GM08714 (cell line): ENCODE measurements at regions not wholly inside any gene's neighbourhood (a gene's known extent, or its start where the extent isn't known, plus 50 kb on each side); places are given as distances from the start of the nearest gene placed in this dataset.

Experiments used
- H3K4me3 ChIP-seq: fragments of 200-500 bp; sonication (Bioruptor generic); 2 replicates; pipeline ENCODE4 v1.5.1; 2014; ENCODE audit warnings: mild to moderate bottlenecking, low read length, inconsistent platforms
- ZNF274 ChIP-seq: IDR thresholded peaks from 2 replicates; pipeline ENCODE4 v1.6.1; 2012; ENCODE audit warnings: mild to moderate bottlenecking, low read depth, low read length

GRCh38 chr1:189524501-189524900 lies 953.2 kb downstream of the BRINP3 start:
- TF ChIP-seq ZNF274 = no peak
- H3K4me3 ChIP-seq = no peak overlapping the region

GRCh38 chr1:189530162-189530561 lies 947.5 kb downstream of the BRINP3 start:
- no peak for TF ChIP-seq ZNF274
- no peak overlapping the region for H3K4me3 ChIP-seq

GRCh38 chr1:189538271-189538670 lies 939.4 kb downstream of the BRINP3 start:
- TF ChIP-seq ZNF274 = no peak
- H3K4me3 ChIP-seq = no peak overlapping the region

GRCh38 chr1:189550498-189550897 lies 927.2 kb downstream of the BRINP3 start:
- TF ChIP-seq ZNF274 = no peak

GRCh38 chr1:189563784-189564183 lies 913.9 kb downstream of the BRINP3 start:
- no peak for TF ChIP-seq ZNF274
- no peak overlapping the region for H3K4me3 ChIP-seq

More at GRCh38 chr1:189550498-189550897, 927.2 kb downstream of the BRINP3 start:
- no peak overlapping the region for H3K4me3 ChIP-seq

- H3K4me3 ChIP-seq = no peak overlapping the region
These were observed 909.8 kb downstream of the BRINP3 start for GRCh38 chr1:189567890-189568289.

GRCh38 chr1:189596197-189596596 lies 881.5 kb downstream of the BRINP3 start:
- H3K4me3 ChIP-seq = no peak overlapping the region
- no peak for TF ChIP-seq ZNF274

More at GRCh38 chr1:189567890-189568289, 909.8 kb downstream of the BRINP3 start:
- no peak for TF ChIP-seq ZNF274

GRCh38 chr1:189597083-189597482 lies 880.6 kb downstream of the BRINP3 start:
- no peak for TF ChIP-seq ZNF274

GRCh38 chr1:189605226-189605625 lies 872.4 kb downstream of the BRINP3 start:
- H3K4me3 ChIP-seq = no peak overlapping the region
- TF ChIP-seq ZNF274 = no peak

More at GRCh38 chr1:189597083-189597482, 880.6 kb downstream of the BRINP3 start:
- H3K4me3 ChIP-seq = no peak overlapping the region

- H3K4me3 ChIP-seq = no peak overlapping the region
- TF ChIP-seq ZNF274 = no peak
These were observed 871.6 kb downstream of the BRINP3 start for GRCh38 chr1:189606047-189606446.

GRCh38 chr1:189606795-189607476 lies 870.7 kb downstream of the BRINP3 start:
- no peak for TF ChIP-seq ZNF274
- no peak overlapping the region for H3K4me3 ChIP-seq

- no peak for TF ChIP-seq ZNF274
- no peak overlapping the region for H3K4me3 ChIP-seq
These were observed 870.1 kb downstream of the BRINP3 start for GRCh38 chr1:189607477-189608096.

- H3K4me3 ChIP-seq = no peak overlapping the region
- no peak for TF ChIP-seq ZNF274
These were observed 868.5 kb downstream of the BRINP3 start for GRCh38 chr1:189609167-189609566.

- no peak overlapping the region for H3K4me3 ChIP-seq
- no peak for TF ChIP-seq ZNF274
These were observed 860.8 kb downstream of the BRINP3 start for GRCh38 chr1:189616893-189617292.

- TF ChIP-seq ZNF274 = no peak
- H3K4me3 ChIP-seq = no peak overlapping the region
These were observed 857.9 kb downstream of the BRINP3 start for GRCh38 chr1:189619682-189620332.

- no peak overlapping the region for H3K4me3 ChIP-seq
- no peak for TF ChIP-seq ZNF274
These were observed 857.2 kb downstream of the BRINP3 start for GRCh38 chr1:189620471-189620870.
